SU-DHL-6 (cell line): ENCODE measurements at regions not wholly inside any gene's neighbourhood (a gene's known extent, or its start where the extent isn't known, plus 50 kb on each side); places are given as distances from the start of the nearest gene placed in this dataset.

Source experiments
- EZH2phosphoT487 ChIP-seq: fragments of 200-600 bp; sonication (generic), shearing (Covaris generic); conservative IDR thresholded peaks from 2 replicates; pipeline ENCODE4 v1.6.1; 2018; ENCODE audit warnings: mild to moderate bottlenecking, antibody characterized with exemption, low read length, moderate library complexity, mixed read lengths
- TF ChIP-seq, protein P1 (sequence below): fragments of 200-600 bp; sonication (generic); IDR thresholded peaks from one replicate; pipeline ENCODE4 v1.5.1; 2017; ENCODE audit warnings: antibody characterized with exemption, mild to moderate bottlenecking, low read length, moderate library complexity; ENCODE audit not compliant: insufficient read depth, poor library complexity, severe bottlenecking

DNA sequence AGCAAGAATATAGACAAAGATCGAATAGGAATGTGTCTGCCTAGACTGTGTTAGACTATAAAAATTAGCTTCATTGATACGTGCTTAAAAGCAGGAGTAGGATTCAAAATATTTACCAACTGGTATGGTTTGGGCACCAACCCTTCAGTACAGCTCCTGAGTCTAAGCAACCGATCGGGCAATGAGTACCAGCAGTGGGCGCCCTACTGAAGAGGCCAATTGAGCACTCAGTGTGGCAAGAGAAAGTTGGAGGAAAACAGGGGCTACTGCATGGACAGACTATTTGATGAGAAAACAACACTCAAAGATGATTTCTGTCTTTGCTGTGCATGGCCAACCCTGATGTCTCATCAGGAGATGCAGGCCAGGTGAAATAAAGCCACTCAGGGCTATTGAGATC lies 176.0 kb upstream of the NWD2 start:
- no peak for TF ChIP-seq EZH2phosphoT487
- TF ChIP-seq, protein P1, sequence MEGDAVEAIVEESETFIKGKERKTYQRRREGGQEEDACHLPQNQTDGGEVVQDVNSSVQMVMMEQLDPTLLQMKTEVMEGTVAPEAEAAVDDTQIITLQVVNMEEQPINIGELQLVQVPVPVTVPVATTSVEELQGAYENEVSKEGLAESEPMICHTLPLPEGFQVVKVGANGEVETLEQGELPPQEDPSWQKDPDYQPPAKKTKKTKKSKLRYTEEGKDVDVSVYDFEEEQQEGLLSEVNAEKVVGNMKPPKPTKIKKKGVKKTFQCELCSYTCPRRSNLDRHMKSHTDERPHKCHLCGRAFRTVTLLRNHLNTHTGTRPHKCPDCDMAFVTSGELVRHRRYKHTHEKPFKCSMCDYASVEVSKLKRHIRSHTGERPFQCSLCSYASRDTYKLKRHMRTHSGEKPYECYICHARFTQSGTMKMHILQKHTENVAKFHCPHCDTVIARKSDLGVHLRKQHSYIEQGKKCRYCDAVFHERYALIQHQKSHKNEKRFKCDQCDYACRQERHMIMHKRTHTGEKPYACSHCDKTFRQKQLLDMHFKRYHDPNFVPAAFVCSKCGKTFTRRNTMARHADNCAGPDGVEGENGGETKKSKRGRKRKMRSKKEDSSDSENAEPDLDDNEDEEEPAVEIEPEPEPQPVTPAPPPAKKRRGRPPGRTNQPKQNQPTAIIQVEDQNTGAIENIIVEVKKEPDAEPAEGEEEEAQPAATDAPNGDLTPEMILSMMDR = peak; percentile 12
